ENCODE measurements at regions not wholly inside any gene's neighbourhood (a gene's known extent, or its start where the extent isn't known, plus 50 kb on each side); places are given as distances from the start of the nearest gene placed in this dataset.

- TF ChIP-seq CTCF (tag by site-specific recombination; IDR thresholded peaks at IDR 0.05) (no peak), MEIS1 (CRISPR knock-in tag; IDR thresholded peaks at IDR 0.05; ENCODE audit: borderline replicate concordance) (no peak), YY1 (tag by site-specific recombination; IDR thresholded peaks at IDR 0.05) (no peak), ZNF311 (tag by site-specific recombination; IDR thresholded peaks at IDR 0.05; ENCODE audit: borderline replicate concordance) (no peak), TCF7L2 (IDR thresholded peaks at IDR 0.05; ENCODE audit: borderline replicate concordance, low read depth, low read length) (no peak), ZNF211 (tag by site-specific recombination; IDR thresholded peaks at IDR 0.05; ENCODE audit: low read depth) (no peak), ZNF426 (tag by site-specific recombination; IDR thresholded peaks at IDR 0.05) (no peak), ZBTB6 (tag by site-specific recombination; IDR thresholded peaks at IDR 0.05) (no peak), ZNF266 (tag by site-specific recombination; IDR thresholded peaks at IDR 0.05; ENCODE audit: low read depth) (no peak), ZNF404 (tag by site-specific recombination; IDR thresholded peaks at IDR 0.05) (no peak), ZNF274 (IDR thresholded peaks at IDR 0.05; ENCODE audit: low read length) (no peak), ZNF274 (tag by site-specific recombination; IDR thresholded peaks at IDR 0.05; ENCODE audit: borderline replicate concordance) (no peak), KLF1 (tag by site-specific recombination; IDR thresholded peaks at IDR 0.05) (no peak), ZNF214 (tag by site-specific recombination; IDR thresholded peaks at IDR 0.05; ENCODE audit: borderline replicate concordance) (no peak)
- TF ChIP-seq, protein P1, sequence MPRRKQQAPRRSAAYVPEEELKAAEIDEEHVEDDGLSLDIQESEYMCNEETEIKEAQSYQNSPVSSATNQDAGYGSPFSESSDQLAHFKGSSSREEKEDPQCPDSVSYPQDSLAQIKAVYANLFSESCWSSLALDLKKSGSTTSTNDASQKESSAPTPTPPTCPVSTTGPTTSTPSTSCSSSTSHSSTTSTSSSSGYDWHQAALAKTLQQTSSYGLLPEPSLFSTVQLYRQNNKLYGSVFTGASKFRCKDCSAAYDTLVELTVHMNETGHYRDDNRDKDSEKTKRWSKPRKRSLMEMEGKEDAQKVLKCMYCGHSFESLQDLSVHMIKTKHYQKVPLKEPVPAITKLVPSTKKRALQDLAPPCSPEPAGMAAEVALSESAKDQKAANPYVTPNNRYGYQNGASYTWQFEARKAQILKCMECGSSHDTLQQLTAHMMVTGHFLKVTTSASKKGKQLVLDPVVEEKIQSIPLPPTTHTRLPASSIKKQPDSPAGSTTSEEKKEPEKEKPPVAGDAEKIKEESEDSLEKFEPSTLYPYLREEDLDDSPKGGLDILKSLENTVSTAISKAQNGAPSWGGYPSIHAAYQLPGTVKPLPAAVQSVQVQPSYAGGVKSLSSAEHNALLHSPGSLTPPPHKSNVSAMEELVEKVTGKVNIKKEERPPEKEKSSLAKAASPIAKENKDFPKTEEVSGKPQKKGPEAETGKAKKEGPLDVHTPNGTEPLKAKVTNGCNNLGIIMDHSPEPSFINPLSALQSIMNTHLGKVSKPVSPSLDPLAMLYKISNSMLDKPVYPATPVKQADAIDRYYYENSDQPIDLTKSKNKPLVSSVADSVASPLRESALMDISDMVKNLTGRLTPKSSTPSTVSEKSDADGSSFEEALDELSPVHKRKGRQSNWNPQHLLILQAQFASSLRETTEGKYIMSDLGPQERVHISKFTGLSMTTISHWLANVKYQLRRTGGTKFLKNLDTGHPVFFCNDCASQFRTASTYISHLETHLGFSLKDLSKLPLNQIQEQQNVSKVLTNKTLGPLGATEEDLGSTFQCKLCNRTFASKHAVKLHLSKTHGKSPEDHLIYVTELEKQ (tag by site-specific recombination; IDR thresholded peaks at IDR 0.05; ENCODE audit: borderline replicate concordance), result no peak
These were observed 88.8 kb downstream of the CHD9NB start for GRCh38 chr16:52963855-52964242.

Data from HEK293 (cell line).